NCI-H1930 (cell line): ENCODE measurements at regions not wholly inside any gene's neighbourhood (a gene's known extent, or its start where the extent isn't known, plus 50 kb on each side); places are given as distances from the start of the nearest gene placed in this dataset.

ENCODE experiments used
- DNase-seq, 2 experiments: peaks; one replicate each; lab custom pipeline; 2025; lab: John Stamatoyannopoulos, UW

DNA sequence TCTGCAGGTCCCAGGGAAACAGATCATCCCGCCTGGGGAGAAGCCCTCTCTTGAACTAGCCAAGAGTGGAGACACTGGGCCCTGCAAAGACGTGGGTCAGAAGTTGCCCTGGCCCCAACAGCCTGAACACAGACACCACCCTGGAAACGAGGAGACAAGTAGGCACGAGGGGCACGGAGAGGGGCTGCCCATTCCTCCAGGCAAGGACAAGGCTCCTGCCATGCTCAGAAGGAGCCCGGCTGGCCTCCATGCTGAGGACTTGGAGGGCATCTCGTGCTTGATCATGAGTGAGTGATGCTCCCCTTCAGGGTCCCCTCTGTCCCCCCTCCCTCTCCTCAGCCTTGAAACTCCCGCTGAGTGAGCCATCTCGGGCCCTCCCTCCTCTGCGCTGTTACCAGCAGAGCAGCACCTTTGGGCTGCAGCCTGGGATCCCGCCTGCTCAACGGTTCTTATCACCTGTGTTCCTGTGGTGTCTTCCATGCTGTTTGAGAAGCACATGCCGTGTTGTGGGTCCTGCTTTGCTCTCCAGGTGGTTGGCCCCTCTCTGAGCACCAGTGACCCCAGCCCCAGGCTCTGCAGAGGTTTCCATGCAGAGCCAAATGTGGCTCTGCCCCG lies 544.3 kb downstream of the TCERG1L start:
- DNase-seq, result no peak

DNA sequence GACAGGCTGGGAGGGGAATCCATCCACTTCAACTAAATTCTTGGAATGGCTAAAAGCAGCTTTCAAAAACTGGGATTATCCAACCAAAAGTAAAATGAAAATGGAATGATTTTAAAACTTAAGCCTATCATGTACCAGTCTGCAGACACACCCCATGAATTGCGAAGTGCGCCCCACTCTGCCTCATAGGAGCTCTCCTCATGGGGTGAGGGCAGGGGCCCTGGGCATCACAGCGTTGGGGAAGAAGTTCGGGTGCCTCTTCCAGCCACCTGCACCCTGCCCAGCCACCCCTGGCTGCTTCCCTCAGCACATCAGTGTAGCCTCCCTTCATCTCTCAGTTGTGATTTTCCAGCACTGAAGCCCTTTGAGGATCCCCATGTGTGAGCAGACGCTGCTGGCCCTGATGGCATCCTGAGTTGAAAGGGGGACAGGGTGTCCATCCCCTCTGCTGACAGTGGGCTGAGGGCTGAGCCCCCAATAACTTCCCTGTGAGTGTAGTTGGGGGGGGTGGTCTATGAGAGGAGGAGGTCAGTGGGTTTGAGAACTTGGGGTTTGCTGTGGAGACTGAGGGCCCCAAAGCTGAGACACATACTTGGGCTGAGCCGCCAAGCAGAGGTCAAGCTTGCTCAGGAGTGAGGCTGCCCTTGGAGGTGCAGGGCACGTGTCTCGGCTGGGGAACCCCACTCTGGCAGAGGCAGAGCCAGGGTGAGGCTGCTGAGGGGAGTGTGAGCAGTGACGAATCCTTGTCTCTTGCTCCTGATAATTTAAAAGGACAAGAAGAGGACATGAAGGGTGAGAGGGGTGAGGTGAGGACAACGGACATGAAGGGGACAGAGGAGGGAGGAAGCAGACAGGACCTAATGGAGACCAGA lies 542.1 kb downstream of the TCERG1L start:
- DNase-seq, result no peak

DNA sequence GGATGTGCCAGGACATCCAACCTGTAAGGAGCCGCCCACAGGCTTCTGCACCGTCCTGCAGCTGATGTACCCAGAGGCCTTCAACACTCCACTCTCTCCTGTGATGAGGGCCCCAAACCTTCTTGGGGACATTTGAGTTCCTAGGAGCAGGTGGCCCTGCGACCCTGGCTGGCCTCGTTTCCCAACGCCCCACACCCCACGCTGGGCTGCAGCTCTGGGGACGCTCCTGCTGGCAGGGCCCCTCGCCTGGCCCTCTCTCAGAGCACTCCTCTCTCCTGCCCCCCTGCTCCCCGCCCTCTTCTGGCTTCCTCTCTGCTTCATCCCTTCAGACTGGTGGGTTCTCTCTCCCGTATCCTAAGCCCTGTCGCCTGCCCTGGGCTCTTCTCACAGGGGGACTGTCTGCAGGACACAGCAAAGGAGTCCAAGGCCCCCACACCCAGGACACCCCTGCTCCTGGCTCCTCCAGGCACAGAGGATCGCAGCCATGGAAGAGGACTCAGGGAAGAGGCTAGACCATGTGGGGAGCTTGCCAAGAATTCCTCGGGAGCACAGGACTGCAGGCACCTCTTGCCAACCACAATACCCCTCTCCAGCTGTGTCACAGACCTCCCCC lies 541.4 kb downstream of the TCERG1L start:
- DNase-seq, result no peak

DNA sequence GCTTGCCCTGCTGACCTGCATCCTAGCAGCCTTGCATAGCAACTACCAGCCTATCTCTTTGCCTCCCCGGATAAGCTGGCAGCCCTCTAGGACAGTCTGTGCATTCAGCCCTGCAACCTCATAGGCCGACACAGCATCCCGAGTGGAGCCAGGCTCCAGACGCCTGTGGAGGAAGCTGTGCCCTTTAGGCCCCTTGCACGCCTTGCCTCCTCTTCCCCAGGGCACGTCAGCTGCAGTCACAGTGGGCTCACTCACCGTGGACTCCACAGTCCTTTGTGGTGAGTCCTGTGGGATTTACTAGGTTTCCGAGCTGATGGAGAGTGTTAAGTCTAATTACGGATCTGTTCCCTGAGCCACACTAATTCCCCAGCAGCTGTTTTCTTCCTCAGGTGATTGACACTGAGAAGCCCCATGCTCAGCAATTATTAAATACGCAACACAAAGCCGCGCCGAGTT lies 540.0 kb downstream of the TCERG1L start:
- DNase-seq, result no peak

DNA sequence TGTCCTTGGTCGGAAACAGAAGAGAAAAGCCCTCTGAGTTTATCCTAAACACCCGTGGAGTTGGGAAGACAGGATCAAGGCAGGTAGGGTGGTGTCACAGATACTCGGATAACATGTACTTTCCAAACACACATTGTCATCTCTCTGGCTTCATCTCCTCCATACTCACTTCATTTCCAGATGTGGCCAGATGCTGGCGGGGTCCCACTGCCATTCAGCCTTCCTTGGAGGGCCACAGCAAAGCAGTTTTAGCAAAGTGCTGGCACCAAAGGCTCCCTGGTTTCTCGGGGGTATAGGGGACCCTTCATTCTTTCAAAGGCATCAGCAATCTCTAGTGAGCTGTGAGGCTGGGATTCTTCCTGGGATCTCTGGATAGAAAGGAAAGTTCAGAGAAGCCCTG lies 539.5 kb downstream of the TCERG1L start:
- DNase-seq, result no peak

DNA sequence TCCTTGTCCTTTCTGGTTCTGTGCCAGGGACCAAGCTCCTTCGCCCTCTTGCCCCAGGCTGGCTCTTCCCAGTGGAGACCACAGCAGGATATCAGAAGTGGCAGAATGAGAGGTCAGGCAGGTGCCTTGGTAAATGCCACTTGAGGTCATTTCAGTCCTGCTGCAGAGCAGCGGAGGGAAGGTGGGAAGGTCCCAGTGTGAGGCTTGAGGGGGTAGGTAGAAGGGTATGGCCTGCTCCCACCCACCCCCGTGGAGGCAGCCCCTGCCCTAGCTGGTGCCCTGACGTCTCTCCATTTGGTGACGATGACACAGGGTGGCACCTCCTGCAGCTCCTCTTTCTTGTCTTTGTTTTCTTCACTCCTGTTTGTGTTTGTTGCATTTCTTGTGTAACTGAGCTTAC lies 538.8 kb downstream of the TCERG1L start:
- no peak for DNase-seq

DNA sequence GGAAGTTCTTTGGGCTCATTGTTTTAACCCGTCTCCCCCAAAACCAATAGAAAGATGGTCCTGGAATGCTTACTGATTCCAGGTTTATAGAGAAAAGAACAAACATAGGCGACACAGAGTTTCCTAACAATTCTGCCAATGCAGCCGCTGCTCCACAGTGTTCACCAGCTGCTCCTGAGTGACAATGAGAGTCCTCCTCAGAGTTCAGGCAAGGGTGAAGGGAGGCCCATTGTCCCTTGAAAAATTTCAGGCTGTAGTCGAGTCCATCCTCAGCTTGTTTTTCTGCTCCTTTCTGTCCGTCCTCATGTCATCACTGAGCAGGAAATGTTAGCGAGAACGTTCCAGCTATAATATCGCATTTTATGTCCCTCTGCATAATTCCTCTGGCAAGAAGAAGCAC lies 537.6 kb downstream of the TCERG1L start:
- no peak for DNase-seq

DNA sequence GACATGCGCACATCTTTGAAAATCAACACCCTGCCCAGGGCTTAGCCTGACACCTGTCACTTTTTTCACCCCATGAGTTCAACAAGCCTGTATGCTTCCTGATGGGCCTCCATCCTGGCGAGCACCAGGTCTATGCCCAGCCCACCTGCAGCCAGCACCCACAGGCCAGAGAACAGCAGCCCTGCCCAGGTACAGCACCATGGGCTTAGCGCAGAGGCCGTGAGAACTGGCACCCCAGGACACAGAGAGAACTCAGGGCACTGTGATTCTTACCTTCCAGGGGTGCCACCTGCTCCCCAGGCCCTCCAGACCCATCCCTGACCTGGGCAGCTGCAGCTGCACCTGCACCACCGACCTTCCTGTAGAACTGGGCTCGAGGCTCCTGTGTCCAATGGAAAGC lies 536.6 kb downstream of the TCERG1L start:
- DNase-seq, result no peak

DNA sequence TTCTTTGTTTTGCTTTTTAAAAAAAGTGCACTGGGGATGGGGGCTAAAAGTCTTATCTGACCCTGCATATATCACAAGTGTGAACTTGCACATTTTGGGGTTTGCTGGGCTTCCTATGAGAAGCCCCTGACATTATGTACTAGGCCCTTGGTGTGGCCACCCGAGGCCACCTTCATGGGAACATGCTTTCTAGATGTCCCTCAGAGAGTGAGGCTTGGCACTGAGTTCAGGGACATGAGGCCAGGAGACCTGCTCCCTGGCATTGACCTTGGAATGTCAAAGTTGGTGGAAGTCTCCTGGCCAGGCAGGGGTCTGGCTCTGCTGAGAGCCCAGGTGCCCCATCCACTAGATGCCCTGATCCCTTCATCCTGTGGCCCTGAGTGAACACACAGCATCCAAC lies 536.2 kb downstream of the TCERG1L start:
- no peak for DNase-seq

DNA sequence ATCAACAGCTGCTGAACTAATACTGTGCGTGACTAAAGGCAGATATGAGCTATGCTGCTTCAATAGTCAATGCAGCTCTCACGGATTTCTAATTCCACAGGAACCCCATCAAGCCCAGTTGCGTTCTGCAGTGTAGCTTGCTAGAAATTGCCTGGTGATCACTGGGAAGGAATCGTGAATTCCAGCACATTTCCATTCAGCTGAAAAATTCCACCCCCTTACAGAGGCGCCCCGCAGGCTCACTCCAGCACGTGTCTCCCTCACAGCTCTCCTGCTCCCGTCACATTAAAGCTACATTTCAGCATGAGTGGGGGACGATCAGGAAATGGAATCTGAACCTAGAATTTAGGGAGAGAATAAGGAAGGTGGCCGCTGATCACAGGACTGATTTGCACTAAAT lies 534.8 kb downstream of the TCERG1L start:
- DNase-seq, result no peak

DNA sequence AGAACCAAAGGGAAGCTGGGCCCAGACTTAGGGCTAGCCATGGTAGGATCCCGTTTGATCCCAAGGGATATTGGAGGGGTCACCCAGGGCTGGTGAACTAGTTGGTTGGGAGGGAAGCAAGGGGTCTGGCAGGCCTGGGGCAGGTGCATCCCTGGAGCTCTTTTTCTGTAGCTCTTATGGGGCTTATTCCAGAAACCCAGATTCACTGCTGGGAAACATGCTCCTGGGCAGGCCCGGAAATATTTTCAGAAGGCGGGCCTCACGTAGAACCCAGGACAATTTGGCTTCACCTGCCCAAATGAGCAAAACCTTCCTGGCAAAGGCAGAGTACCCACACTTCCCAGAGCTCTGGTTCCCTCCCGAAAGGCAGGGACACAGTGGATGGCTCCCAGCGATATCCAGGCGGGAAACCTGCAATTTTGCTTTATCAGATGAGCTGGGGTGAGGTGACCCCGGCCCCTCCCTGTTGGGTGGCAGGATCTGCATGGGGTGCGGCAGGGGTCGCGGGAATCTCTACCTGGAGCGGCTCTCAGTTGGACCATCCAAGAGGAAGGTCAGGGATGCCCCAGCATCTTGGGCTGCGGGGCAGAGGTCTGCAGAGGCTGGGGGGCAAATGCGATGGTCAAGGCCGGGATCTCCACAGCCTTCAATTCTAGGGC lies 533.9 kb downstream of the TCERG1L start:
- DNase-seq, result no peak

DNA sequence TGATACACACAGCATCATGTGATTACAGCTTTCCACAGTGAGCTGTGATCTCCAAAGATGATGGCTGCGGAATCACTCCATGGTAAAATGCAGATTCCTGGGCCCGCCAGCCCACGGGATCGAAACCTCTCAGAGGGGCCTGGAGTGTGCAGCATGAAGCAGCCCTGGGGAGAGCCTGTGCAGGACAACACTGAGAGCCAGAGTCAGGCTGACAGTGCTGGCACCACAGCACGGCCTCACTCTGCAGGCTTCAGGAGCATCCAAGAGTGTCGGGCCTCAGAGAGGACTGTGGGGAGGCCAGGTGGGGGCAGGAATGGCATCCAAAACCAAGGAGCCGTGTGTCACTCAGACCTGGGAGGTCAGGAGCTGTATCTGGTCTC lies 533.4 kb downstream of the TCERG1L start:
- DNase-seq, result no peak

DNA sequence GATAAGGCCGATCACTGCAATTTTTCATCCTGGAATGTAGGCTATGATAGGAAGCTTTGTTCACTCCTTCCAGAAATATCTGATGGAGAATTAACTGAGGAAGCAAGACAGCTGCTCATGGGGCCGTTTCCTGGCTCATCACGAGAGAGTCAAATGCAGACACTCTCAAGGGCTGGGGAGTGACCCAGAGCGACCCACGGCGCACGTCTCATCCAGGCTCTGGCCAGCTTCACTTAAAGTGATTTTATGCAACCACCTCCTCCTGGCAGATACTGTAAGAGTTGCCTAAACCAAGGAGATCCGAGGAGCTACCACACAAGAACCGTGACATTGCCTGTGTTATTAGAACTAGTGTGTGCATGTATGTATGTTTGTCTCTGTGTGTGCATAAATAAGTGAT lies 530.8 kb downstream of the TCERG1L start:
- DNase-seq, result no peak

DNA sequence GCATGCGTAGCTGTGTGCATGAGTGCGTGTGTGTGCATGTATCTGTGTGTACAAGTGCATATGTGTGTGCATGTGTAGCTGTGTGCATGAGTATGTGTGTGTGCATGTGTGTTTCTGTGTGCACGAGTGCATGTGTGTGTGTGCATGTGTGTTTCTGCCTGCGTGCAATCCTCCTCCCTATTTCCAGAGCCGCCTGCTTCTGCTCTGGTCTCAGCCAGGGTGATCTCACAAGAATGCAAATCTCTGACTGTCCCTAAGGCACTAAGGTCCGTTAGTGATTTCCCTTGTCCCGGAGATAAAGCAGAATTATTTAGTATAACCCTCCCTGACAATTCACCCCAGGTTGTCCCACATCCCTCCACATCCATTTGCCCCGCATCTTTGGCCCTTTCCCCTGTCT lies 530.3 kb downstream of the TCERG1L start:
- no peak for DNase-seq

DNA sequence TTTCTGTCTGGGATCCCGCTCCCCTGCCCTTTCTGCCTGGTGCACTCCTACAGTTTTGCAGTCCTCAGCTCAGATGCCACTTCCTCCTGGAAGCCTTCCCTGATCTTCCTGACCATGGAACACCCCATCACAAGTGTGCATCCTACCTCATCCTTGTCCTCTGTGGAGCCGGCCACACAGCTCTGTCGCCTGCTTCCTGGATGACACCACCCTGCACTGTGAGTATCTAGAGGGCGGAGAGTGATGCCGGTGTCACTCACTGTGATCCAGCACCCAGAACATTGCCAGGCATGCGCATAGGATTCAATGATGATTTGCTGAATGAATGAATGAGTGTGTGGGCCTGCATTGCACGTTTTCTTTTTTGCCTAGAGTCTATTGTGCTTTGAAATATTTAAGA lies 529.9 kb downstream of the TCERG1L start:
- no peak for DNase-seq

DNA sequence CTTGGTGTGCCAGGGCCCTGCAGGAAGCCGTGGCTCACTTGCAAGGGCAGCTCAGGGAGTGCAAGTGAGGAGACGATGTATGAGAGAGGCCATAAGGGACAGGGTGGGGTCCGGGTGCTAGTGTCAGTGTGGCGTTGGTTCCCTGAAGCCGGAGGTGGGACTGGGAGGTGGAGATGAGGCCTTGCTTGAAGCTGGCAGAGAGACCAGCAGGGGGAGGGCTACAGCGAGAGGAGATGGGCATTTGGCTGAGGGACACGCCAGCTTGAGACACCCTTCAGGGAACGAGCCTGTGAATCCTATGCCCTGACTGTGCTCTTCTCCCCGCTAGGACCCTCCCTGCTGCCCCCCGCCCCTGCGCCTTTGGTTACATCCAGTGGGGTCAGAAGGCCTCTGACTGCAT lies 529.1 kb downstream of the TCERG1L start:
- DNase-seq, result no peak

DNA sequence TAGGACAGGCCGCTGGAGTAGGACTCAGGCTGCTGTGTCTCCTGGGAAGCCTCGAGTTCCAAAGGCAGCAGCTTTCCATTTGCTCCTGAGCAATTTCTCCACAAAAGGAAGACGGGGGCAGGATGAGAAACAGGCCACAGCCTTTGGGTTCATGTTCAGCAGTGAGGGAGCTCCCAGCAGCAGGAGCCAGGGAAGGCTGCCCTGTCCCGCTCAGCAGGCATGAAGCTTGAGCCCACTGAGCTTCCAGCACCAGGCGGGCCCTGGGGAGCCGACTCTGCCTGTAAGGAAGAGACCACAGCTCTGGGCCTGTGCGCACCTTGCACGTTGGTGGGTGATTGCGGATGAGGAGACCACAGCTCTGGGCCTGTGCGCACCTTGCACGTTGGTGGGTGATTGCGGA lies 527.2 kb downstream of the TCERG1L start:
- no peak for DNase-seq

DNA sequence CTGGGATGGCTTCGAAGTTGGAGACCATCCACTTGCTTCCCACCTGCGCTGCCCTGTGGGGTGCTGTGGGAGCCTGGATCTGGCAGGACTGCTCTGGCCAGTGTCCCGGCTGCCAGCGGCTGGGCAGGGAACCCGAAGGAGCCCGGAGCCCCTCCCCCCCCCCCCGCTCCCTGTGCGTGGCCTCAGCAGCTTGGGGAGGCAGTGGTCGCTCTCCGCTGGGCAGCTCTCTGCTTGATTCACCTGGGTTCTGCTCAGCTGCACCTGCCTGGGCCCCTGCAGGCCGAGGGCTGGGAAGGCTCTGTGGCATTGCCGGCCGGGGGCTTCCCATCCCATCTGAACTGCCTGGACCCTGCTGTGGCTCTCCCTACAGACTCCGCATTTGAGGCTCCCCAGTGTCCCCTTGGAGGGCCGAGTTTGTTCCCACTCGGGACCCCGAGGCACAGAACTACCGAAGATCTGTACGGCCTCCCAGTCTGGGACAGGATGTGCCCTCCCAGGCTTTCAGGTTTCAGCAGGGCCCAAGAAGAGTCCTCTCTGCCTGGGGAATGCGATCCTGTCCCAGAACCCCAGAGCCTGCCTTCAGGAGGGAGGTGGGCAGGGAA lies 525.1 kb downstream of the TCERG1L start:
- DNase-seq, result no peak

DNA sequence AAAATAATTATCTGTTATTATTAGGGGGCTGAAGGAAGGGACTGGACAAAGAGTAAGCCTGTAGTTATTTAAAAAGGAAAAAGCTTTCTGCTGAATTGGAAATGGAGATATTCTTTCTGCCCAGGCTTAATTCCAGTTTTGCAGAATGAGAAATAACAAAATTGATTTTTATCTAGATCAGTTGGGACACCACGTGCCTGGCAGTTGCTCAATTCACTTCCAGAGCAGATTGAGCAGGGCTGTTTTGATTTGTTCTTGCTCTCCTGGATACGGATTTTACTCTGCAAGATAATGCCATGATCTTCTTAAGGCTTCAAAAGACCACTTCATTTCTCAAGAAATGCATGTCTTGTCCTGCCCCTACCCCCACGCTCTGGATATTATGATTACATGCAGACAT lies 524.3 kb downstream of the TCERG1L start:
- no peak for DNase-seq

DNA sequence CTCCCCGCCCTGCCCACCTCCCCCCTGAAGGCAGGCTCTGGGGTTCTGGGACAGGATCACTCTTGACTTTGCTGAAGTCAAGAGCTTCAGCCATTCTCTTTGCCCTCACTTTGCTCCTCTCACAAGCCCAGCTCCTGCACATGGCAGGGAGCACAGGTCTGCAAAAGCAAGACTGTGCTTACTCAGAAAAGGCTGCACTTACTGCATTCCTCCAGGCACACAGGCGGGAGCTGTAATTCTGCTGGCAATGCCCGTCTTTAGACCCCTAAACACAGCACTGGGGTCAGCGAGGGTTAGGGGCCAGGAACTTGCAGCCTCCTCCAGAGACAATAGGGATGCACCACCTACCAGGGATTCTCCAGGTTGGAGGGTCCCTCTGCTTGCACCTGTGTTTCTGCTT lies 523.7 kb downstream of the TCERG1L start:
- DNase-seq, result no peak

DNA sequence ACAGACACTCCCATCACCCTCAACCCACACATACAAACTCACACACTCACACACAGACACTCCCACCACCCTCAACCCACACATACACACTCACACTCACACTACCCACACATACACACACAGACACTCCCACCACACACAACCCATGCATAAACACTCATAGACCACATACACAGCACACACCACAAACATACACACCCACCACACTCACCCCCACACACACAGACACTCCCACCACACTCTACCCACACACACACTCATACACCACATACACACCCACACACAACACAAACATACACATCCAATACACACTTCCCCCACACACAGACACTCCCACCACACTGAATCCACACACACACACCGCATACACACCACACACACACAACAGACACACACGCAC lies 521.2 kb downstream of the TCERG1L start:
- DNase-seq, result no peak

DNA sequence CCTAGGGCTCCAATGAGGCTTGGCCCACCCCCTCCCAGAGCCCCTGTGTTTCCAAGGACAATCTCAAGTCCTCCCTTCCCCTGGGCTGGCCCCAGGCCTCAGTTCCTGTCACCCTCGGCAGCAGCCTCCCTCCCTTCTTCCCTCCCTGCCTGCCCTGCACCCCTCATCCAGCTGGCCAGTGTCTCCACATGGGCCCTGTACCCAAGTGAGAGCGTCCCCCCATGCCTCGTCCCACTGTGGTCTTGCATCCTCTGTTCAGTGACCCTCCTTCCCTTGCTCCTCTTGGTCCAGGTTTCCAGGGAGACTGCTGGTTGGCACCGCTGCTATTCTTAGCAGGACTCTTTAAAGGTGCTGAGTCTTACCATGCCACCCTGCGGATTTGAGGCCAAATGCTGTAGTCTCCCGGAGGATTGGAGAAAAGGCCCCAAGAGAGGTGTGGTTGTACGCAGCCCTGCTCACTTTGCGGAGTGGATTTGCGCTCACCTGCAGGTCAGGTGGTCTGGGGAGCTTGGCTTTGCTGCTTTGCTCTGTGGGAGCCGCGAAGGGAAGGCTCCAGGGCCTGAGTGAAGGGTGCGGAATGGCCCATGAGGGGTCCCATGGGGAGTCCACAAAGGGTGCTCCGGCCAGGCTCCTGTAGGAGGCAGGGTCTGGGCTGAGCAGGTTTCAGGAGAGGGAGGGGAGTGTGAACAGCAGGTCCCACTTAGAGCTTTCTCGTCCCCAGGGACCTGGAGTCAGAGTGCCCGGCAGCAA lies 519.2 kb downstream of the TCERG1L start:
- DNase-seq, result no peak
